HL-60 (cell line): ENCODE measurements at regions not wholly inside any gene's neighbourhood (a gene's known extent, or its start where the extent isn't known, plus 50 kb on each side); places are given as distances from the start of the nearest gene placed in this dataset.

Source experiments
- GABPA ChIP-seq: IDR thresholded peaks from 2 replicates; pipeline ENCODE4 v1.6.1; 2012; ENCODE audit warnings: low read depth
- POLR2AphosphoS5 ChIP-seq: IDR thresholded peaks from 2 replicates; pipeline ENCODE4 v1.6.1; 2012; ENCODE audit warnings: low read depth
- SPI1 ChIP-seq: IDR thresholded peaks from 2 replicates; pipeline ENCODE4 v1.6.1; 2012; ENCODE audit warnings: low read depth, mild to moderate bottlenecking, borderline replicate concordance
- TF ChIP-seq, protein P1 (sequence below): IDR thresholded peaks from one replicate; pipeline ENCODE4 v1.5.1; 2011; ENCODE audit warnings: low read length, control low read depth, inconsistent platforms; ENCODE audit not compliant: insufficient read depth
- TF ChIP-seq, protein P2 (sequence below): IDR thresholded peaks from 2 replicates; pipeline ENCODE4 v1.6.1; 2012; ENCODE audit warnings: low read depth; ENCODE audit not compliant: insufficient replicate concordance

DNA sequence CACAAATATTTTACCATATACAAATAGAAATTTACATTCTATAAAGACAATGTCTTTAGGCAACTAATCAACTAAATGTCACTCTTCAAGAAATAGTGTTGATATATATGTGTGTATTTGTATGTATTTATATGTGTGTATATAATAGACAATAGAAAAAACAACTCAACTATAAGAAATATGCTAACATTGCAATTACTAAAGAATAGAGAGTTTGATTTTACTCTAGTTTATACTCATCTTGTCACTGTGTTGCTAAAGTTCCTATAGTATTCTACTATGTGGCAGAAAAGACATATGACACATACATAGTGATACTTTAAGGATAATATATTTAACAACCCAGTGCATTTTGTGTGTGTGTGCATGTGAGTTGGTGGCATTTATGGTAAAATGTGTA, 1728.3 kb downstream of the PLA2G4A start:
- TF ChIP-seq, protein P1, sequence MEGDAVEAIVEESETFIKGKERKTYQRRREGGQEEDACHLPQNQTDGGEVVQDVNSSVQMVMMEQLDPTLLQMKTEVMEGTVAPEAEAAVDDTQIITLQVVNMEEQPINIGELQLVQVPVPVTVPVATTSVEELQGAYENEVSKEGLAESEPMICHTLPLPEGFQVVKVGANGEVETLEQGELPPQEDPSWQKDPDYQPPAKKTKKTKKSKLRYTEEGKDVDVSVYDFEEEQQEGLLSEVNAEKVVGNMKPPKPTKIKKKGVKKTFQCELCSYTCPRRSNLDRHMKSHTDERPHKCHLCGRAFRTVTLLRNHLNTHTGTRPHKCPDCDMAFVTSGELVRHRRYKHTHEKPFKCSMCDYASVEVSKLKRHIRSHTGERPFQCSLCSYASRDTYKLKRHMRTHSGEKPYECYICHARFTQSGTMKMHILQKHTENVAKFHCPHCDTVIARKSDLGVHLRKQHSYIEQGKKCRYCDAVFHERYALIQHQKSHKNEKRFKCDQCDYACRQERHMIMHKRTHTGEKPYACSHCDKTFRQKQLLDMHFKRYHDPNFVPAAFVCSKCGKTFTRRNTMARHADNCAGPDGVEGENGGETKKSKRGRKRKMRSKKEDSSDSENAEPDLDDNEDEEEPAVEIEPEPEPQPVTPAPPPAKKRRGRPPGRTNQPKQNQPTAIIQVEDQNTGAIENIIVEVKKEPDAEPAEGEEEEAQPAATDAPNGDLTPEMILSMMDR = no peak
- no peak for TF ChIP-seq POLR2AphosphoS5
- TF ChIP-seq, protein P2, sequence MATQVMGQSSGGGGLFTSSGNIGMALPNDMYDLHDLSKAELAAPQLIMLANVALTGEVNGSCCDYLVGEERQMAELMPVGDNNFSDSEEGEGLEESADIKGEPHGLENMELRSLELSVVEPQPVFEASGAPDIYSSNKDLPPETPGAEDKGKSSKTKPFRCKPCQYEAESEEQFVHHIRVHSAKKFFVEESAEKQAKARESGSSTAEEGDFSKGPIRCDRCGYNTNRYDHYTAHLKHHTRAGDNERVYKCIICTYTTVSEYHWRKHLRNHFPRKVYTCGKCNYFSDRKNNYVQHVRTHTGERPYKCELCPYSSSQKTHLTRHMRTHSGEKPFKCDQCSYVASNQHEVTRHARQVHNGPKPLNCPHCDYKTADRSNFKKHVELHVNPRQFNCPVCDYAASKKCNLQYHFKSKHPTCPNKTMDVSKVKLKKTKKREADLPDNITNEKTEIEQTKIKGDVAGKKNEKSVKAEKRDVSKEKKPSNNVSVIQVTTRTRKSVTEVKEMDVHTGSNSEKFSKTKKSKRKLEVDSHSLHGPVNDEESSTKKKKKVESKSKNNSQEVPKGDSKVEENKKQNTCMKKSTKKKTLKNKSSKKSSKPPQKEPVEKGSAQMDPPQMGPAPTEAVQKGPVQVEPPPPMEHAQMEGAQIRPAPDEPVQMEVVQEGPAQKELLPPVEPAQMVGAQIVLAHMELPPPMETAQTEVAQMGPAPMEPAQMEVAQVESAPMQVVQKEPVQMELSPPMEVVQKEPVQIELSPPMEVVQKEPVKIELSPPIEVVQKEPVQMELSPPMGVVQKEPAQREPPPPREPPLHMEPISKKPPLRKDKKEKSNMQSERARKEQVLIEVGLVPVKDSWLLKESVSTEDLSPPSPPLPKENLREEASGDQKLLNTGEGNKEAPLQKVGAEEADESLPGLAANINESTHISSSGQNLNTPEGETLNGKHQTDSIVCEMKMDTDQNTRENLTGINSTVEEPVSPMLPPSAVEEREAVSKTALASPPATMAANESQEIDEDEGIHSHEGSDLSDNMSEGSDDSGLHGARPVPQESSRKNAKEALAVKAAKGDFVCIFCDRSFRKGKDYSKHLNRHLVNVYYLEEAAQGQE = no peak
- TF ChIP-seq GABPA = no peak
- TF ChIP-seq SPI1 = no peak
